ENCODE measurements at regions not wholly inside any gene's neighbourhood (a gene's known extent, or its start where the extent isn't known, plus 50 kb on each side); places are given as distances from the start of the nearest gene placed in this dataset.
"Not testable (repeated sequence)": the region's sequence is repeated elsewhere in the genome, so short reads cannot be mapped to it uniquely, and the experiment has no call there.

- no peak for TF ChIP-seq POLR2A (IDR thresholded peaks at IDR 0.05)
- TF ChIP-seq CTCF (IDR thresholded peaks at IDR 0.05): no peak
- no peak for DNase-seq
These were observed 265.9 kb upstream of the ETAA1 start for GRCh38 chr2:67131257-67131609.

GRCh38 chr2:67132441-67132940 lies 264.6 kb upstream of the ETAA1 start:
- 79 to 83% methylated on average over 2 of the region's 2 CpGs for WGBS, 2 donors
- H3K27me3 ChIP-seq; H3K9me3 ChIP-seq; ATAC-seq; DNase-seq; H3K27ac ChIP-seq; intact Hi-C loops (cut with DNase I); H3K4me3 ChIP-seq; H3K36me3 ChIP-seq (replicated peaks in 1 of 2; ENCODE audit: insufficient read depth in 1 of 2, low read depth in 2 of 2): not testable (repeated sequence)
- peaks cover 12% of the 10 kb centered on the region for H3K4me1 ChIP-seq

More at GRCh38 chr2:67131257-67131609, 265.9 kb upstream of the ETAA1 start:
- Histone ChIP-seq H3K27me3 (no peaks in the 10 kb centered on the region), H3K36me3 (replicated peaks in 1 of 2; ENCODE audit: insufficient read depth in 1 of 2, low read depth in 2 of 2) (no peaks in the 10 kb centered on the region), H3K9me3 (no peaks in the 10 kb centered on the region), H3K4me3 (no peak overlapping the region), H3K4me1 (peaks cover 6% of the 10 kb centered on the region), H3K27ac (no peak overlapping the region)
- intact Hi-C loops (cut with DNase I): no loop called here
- WGBS, 2 donors: 86 to 92% methylated on average over 3 of the region's 3 CpGs
- no peak for ATAC-seq

GRCh38 chr2:67135208-67135607 lies 261.9 kb upstream of the ETAA1 start:
- Histone ChIP-seq H3K9me3 (no peaks in the 10 kb centered on the region), H3K27ac (no peak overlapping the region), H3K27me3 (no peaks in the 10 kb centered on the region), H3K4me1 (peaks cover 17% of the 10 kb centered on the region), H3K36me3 (replicated peaks in 1 of 2; ENCODE audit: insufficient read depth in 1 of 2, low read depth in 2 of 2) (no peaks in the 10 kb centered on the region), H3K4me3 (no peak overlapping the region)
- TF ChIP-seq CTCF (IDR thresholded peaks at IDR 0.05): no peak
- intact Hi-C loops (cut with DNase I): no loop called here
- DNase-seq: no peak
- 83 to 88% methylated on average over 3 of the region's 3 CpGs for WGBS, 2 donors
- ATAC-seq: no peak

GRCh38 chr2:67137699-67138098 lies 259.4 kb upstream of the ETAA1 start:
- peak; percentile 38 for ATAC-seq
- no peaks in the 10 kb centered on the region for H3K27me3 ChIP-seq
- DNase-seq: no peak
- TF ChIP-seq POLR2A (IDR thresholded peaks at IDR 0.05): no peak
- no peak for TF ChIP-seq CTCF (IDR thresholded peaks at IDR 0.05)
- intact Hi-C loops (cut with DNase I): no loop called here
- no peaks in the 10 kb centered on the region for H3K36me3 ChIP-seq (replicated peaks in 1 of 2; ENCODE audit: insufficient read depth in 1 of 2, low read depth in 2 of 2)
- no peaks in the 10 kb centered on the region for H3K9me3 ChIP-seq
- H3K4me3 ChIP-seq: no peak overlapping the region
- H3K4me1 ChIP-seq: peaks cover 17% of the 10 kb centered on the region
- H3K27ac ChIP-seq: no peak overlapping the region

- Histone ChIP-seq H3K9me3 (no peaks in the 10 kb centered on the region), H3K27me3 (no peaks in the 10 kb centered on the region), H3K4me1 (peaks cover 15% of the 10 kb centered on the region), H3K36me3 (replicated peaks in 1 of 2; ENCODE audit: insufficient read depth in 1 of 2, low read depth in 2 of 2) (no peaks in the 10 kb centered on the region), H3K27ac (no peak overlapping the region), H3K4me3 (no peak overlapping the region)
- WGBS, 2 donors: 52% methylated on average over 1 of the region's 1 CpG
- intact Hi-C loops (cut with DNase I): no loop called here
- no peak for ATAC-seq
- DNase-seq: no peak
- no peak for TF ChIP-seq CTCF (IDR thresholded peaks at IDR 0.05)
- TF ChIP-seq POLR2A (IDR thresholded peaks at IDR 0.05): no peak
These were observed 255.1 kb upstream of the ETAA1 start for GRCh38 chr2:67142071-67142470.
